Peyer's patch (tissue), 4 donors: ENCODE measurements at regions not wholly inside any gene's neighbourhood (a gene's known extent, or its start where the extent isn't known, plus 50 kb on each side); places are given as distances from the start of the nearest gene placed in this dataset.

Experiments used
- POLR2A ChIP-seq, 2 donors: fragments of 450-650 bp; IDR thresholded peaks; one replicate each; pipeline ENCODE4 v1.5.1; 2017; ENCODE audit warnings: antibody characterized with exemption in 2 of 2, mild to moderate bottlenecking in 2 of 2, moderate library complexity in 2 of 2
- TF ChIP-seq, protein P1 (sequence below), 6 experiments: fragments of 450-650 bp in 4 of 6; fragments of 200-600 bp in 2 of 6; sonication (generic) in 1 of 6; IDR thresholded peaks; one replicate each; pipeline ENCODE4 v1.5.1; 2017 to 2019; ENCODE audit warnings: antibody characterized with exemption in 6 of 6, mild to moderate bottlenecking in 3 of 6, moderate library complexity in 1 of 6

DNA sequence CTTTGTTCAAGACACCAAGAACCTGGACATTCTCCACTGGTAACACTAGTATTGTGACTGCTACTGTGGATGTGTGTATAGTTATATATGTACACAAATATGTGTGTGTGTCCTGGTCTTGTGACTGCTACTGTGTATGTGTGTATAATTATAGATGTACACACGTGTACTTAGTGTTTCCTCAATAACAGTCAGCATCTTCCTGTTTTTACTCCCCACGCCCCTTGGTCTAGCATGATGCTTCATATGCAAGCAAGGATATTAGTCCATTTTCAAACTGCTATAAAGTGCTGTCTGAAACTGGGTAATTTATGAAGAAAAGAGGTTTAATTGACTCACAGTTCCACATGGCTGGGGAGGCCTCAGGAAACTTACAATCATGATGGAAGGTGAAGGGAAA is 802.7 kb downstream of the RNF144A start:
- TF ChIP-seq, protein P1, sequence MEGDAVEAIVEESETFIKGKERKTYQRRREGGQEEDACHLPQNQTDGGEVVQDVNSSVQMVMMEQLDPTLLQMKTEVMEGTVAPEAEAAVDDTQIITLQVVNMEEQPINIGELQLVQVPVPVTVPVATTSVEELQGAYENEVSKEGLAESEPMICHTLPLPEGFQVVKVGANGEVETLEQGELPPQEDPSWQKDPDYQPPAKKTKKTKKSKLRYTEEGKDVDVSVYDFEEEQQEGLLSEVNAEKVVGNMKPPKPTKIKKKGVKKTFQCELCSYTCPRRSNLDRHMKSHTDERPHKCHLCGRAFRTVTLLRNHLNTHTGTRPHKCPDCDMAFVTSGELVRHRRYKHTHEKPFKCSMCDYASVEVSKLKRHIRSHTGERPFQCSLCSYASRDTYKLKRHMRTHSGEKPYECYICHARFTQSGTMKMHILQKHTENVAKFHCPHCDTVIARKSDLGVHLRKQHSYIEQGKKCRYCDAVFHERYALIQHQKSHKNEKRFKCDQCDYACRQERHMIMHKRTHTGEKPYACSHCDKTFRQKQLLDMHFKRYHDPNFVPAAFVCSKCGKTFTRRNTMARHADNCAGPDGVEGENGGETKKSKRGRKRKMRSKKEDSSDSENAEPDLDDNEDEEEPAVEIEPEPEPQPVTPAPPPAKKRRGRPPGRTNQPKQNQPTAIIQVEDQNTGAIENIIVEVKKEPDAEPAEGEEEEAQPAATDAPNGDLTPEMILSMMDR (IDR thresholded peaks at IDR 0.05): no peak
- no peak for TF ChIP-seq POLR2A (IDR thresholded peaks at IDR 0.05)
